SJCRH30 (cell line): ENCODE measurements at regions not wholly inside any gene's neighbourhood (a gene's known extent, or its start where the extent isn't known, plus 50 kb on each side); places are given as distances from the start of the nearest gene placed in this dataset.
A peak's percentile ranks its signal among the peaks of the same experiment; 100 is the strongest.
"Not testable (repeated sequence)": the region's sequence is repeated elsewhere in the genome, so short reads cannot be mapped to it uniquely, and the experiment has no call there.

ENCODE experiments used
- DNase-seq, 2 experiments: peaks; one replicate each; pipeline ENCODE4 v3.0.0-alpha.2; 2015 to 2020
- H3K27ac ChIP-seq: fragments of 250-450 bp; sonication (Bioruptor Pico); 2 replicates; pipeline ENCODE4 v1.5.1; 2020; ENCODE audit warnings: mild to moderate bottlenecking, moderate library complexity
- H3K27me3 ChIP-seq: fragments of 250-450 bp; sonication (Bioruptor Pico); 2 replicates; pipeline ENCODE4 v1.5.1; 2020; ENCODE audit warnings: mild to moderate bottlenecking, moderate library complexity
- H3K36me3 ChIP-seq: fragments of 250-450 bp; sonication (Bioruptor Pico); 2 replicates; pipeline ENCODE4 v1.5.1; 2020; ENCODE audit warnings: mild to moderate bottlenecking, moderate library complexity
- H3K4me1 ChIP-seq: fragments of 250-450 bp; sonication (Bioruptor Pico); 2 replicates; pipeline ENCODE4 v1.5.1; 2020; ENCODE audit warnings: mild to moderate bottlenecking, moderate library complexity
- H3K4me3 ChIP-seq: fragments of 250-450 bp; sonication (Bioruptor Pico); 2 replicates; pipeline ENCODE4 v1.5.1; 2020; ENCODE audit warnings: mild to moderate bottlenecking, moderate library complexity
- H3K9me3 ChIP-seq: fragments of 250-450 bp; sonication (Bioruptor Pico); replicated peaks from 2 replicates; pipeline ENCODE4 v1.5.1; 2020; ENCODE audit warnings: mild to moderate bottlenecking, moderate library complexity

GRCh38 chrX:139158256-139158655 lies 372.3 kb upstream of the F9 start:
- Histone ChIP-seq H3K4me1 (no peaks in the 10 kb centered on the region), H3K36me3 (no peaks in the 10 kb centered on the region), H3K9me3 (no peaks in the 10 kb centered on the region), H3K4me3 (no peak overlapping the region), H3K27ac (no peak overlapping the region), H3K27me3 (no peaks in the 10 kb centered on the region)
- DNase-seq, result no peak

GRCh38 chrX:139156356-139156755 lies 374.2 kb upstream of the F9 start:
- H3K4me1 ChIP-seq, result no peaks in the 10 kb centered on the region
- H3K4me3 ChIP-seq, result no peak overlapping the region
- H3K9me3 ChIP-seq, result no peaks in the 10 kb centered on the region
- DNase-seq, result no peak
- H3K27me3 ChIP-seq, result no peaks in the 10 kb centered on the region
- no peak overlapping the region for H3K27ac ChIP-seq
- H3K36me3 ChIP-seq, result no peaks in the 10 kb centered on the region

GRCh38 chrX:139146625-139147024 lies 383.9 kb upstream of the F9 start:
- not testable (repeated sequence) for H3K4me1 ChIP-seq, DNase-seq, H3K36me3 ChIP-seq, H3K9me3 ChIP-seq, H3K4me3 ChIP-seq, H3K27ac ChIP-seq, H3K27me3 ChIP-seq

GRCh38 chrX:139141370-139141769 lies 389.2 kb upstream of the F9 start:
- Histone ChIP-seq H3K4me1 (no peaks in the 10 kb centered on the region), H3K9me3 (no peaks in the 10 kb centered on the region), H3K27ac (no peak overlapping the region), H3K27me3 (no peaks in the 10 kb centered on the region), H3K4me3 (no peak overlapping the region), H3K36me3 (no peaks in the 10 kb centered on the region)
- peak in 1 of 2 experiments; percentile 1 for DNase-seq

- H3K9me3 ChIP-seq, result no peaks in the 10 kb centered on the region
Measured at GRCh38 chrX:139134316-139134715, 396.2 kb upstream of the F9 start.

GRCh38 chrX:139126493-139126892 lies 404.0 kb upstream of the F9 start:
- Histone ChIP-seq H3K9me3 (no peaks in the 10 kb centered on the region), H3K4me3 (no peak overlapping the region), H3K36me3 (no peaks in the 10 kb centered on the region), H3K27ac (no peak overlapping the region), H3K27me3 (no peaks in the 10 kb centered on the region), H3K4me1 (no peaks in the 10 kb centered on the region)
- DNase-seq, result peak; percentile 12 to 58

More at GRCh38 chrX:139134316-139134715, 396.2 kb upstream of the F9 start:
- Histone ChIP-seq H3K27ac (no peak overlapping the region), H3K27me3 (no peaks in the 10 kb centered on the region), H3K36me3 (no peaks in the 10 kb centered on the region), H3K4me3 (no peak overlapping the region), H3K4me1 (no peaks in the 10 kb centered on the region)
- DNase-seq, result no peak

GRCh38 chrX:139125916-139126315 lies 404.6 kb upstream of the F9 start:
- H3K27ac ChIP-seq, result no peak overlapping the region
- no peaks in the 10 kb centered on the region for H3K9me3 ChIP-seq
- no peaks in the 10 kb centered on the region for H3K4me1 ChIP-seq
- H3K36me3 ChIP-seq, result no peaks in the 10 kb centered on the region
- DNase-seq, result no peak
- no peak overlapping the region for H3K4me3 ChIP-seq
- H3K27me3 ChIP-seq, result no peaks in the 10 kb centered on the region

GRCh38 chrX:139121616-139122286 lies 408.8 kb upstream of the F9 start:
- Histone ChIP-seq H3K4me3 (no peak overlapping the region), H3K4me1 (no peaks in the 10 kb centered on the region), H3K36me3 (no peaks in the 10 kb centered on the region), H3K27ac (no peak overlapping the region), H3K9me3 (no peaks in the 10 kb centered on the region), H3K27me3 (no peaks in the 10 kb centered on the region)
- no peak for DNase-seq

GRCh38 chrX:139120760-139121159 lies 409.2 kb upstream of the FGF13 start:
- Histone ChIP-seq H3K4me1 (no peaks in the 10 kb centered on the region), H3K4me3 (no peak overlapping the region), H3K36me3 (no peaks in the 10 kb centered on the region), H3K27ac (no peak overlapping the region), H3K9me3 (no peaks in the 10 kb centered on the region), H3K27me3 (no peaks in the 10 kb centered on the region)
- no peak for DNase-seq

- H3K27me3 ChIP-seq, result no peaks in the 10 kb centered on the region
- no peak for DNase-seq
- no peak overlapping the region for H3K4me3 ChIP-seq
- no peaks in the 10 kb centered on the region for H3K9me3 ChIP-seq
- H3K4me1 ChIP-seq, result no peaks in the 10 kb centered on the region
- H3K36me3 ChIP-seq, result no peaks in the 10 kb centered on the region
- no peak overlapping the region for H3K27ac ChIP-seq
Measured at GRCh38 chrX:139113708-139114107, 402.2 kb upstream of the FGF13 start.

- Histone ChIP-seq H3K36me3 (no peaks in the 10 kb centered on the region), H3K9me3 (no peaks in the 10 kb centered on the region), H3K4me3 (no peak overlapping the region), H3K27ac (no peak overlapping the region), H3K27me3 (no peaks in the 10 kb centered on the region), H3K4me1 (no peaks in the 10 kb centered on the region)
- DNase-seq, result no peak
Measured at GRCh38 chrX:139112432-139112831, 400.9 kb upstream of the FGF13 start.

- H3K27ac ChIP-seq, result no peak overlapping the region
- no peak overlapping the region for H3K4me3 ChIP-seq
- no peaks in the 10 kb centered on the region for H3K9me3 ChIP-seq
- H3K4me1 ChIP-seq, result no peaks in the 10 kb centered on the region
- H3K27me3 ChIP-seq, result no peaks in the 10 kb centered on the region
- DNase-seq, result no peak
- no peaks in the 10 kb centered on the region for H3K36me3 ChIP-seq
Measured at GRCh38 chrX:139106069-139106468, 394.6 kb upstream of the FGF13 start.

- H3K27ac ChIP-seq, result no peak overlapping the region
- no peak overlapping the region for H3K4me3 ChIP-seq
- no peaks in the 10 kb centered on the region for H3K4me1 ChIP-seq
- H3K9me3 ChIP-seq, result no peaks in the 10 kb centered on the region
- H3K36me3 ChIP-seq, result no peaks in the 10 kb centered on the region
- peak in 1 of 2 experiments; percentile 0 for DNase-seq
- H3K27me3 ChIP-seq, result no peaks in the 10 kb centered on the region
Measured at GRCh38 chrX:139094671-139095592, 383.4 kb upstream of the FGF13 start.

- no peaks in the 10 kb centered on the region for H3K36me3 ChIP-seq
- H3K4me3 ChIP-seq, result no peak overlapping the region
- H3K4me1 ChIP-seq, result no peaks in the 10 kb centered on the region
- no peaks in the 10 kb centered on the region for H3K27me3 ChIP-seq
- no peaks in the 10 kb centered on the region for H3K9me3 ChIP-seq
- no peak overlapping the region for H3K27ac ChIP-seq
- DNase-seq, result no peak
Measured at GRCh38 chrX:139093201-139093600, 381.7 kb upstream of the FGF13 start.

GRCh38 chrX:139091878-139092277 lies 380.4 kb upstream of the FGF13 start:
- Histone ChIP-seq H3K4me1 (no peaks in the 10 kb centered on the region), H3K4me3 (no peak overlapping the region), H3K36me3 (no peaks in the 10 kb centered on the region), H3K9me3 (no peaks in the 10 kb centered on the region), H3K27me3 (no peaks in the 10 kb centered on the region), H3K27ac (no peak overlapping the region)
- DNase-seq, result no peak
